ENCODE measurements at regions not wholly inside any gene's neighbourhood (a gene's known extent, or its start where the extent isn't known, plus 50 kb on each side); places are given as distances from the start of the nearest gene placed in this dataset.
"Not testable (repeated sequence)": the region's sequence is repeated elsewhere in the genome, so short reads cannot be mapped to it uniquely, and the experiment has no call there.

GRCh38 chr18:43751203-43751602 lies 473.9 kb upstream of the SYT4 start:
- no peak for FAIRE-seq

- FAIRE-seq, result no peak
Measured at GRCh38 chr18:43751835-43752234, 474.5 kb upstream of the SYT4 start.

- FAIRE-seq, result no peak
Measured at GRCh38 chr18:43757273-43757672, 480.0 kb upstream of the SYT4 start.

GRCh38 chr18:43758734-43759133 lies 481.4 kb upstream of the SYT4 start:
- FAIRE-seq, result no peak

GRCh38 chr18:43760010-43760409 lies 482.7 kb upstream of the SYT4 start:
- no peak for FAIRE-seq

GRCh38 chr18:43772907-43773306 lies 495.6 kb upstream of the SYT4 start:
- no peak for FAIRE-seq

- no peak for FAIRE-seq
Measured at GRCh38 chr18:43774497-43774896, 497.2 kb upstream of the SYT4 start.

GRCh38 chr18:43775591-43775990 lies 498.3 kb upstream of the SYT4 start:
- no peak for FAIRE-seq

GRCh38 chr18:43776997-43777396 lies 499.7 kb upstream of the SYT4 start:
- FAIRE-seq, result no peak

- no peak for FAIRE-seq
Measured at GRCh38 chr18:43777636-43778304, 500.5 kb upstream of the SYT4 start.

- no peak for FAIRE-seq
Measured at GRCh38 chr18:43780782-43781340, 503.6 kb upstream of the SYT4 start.

GRCh38 chr18:43785158-43785557 lies 507.9 kb upstream of the SYT4 start:
- no peak for FAIRE-seq

GRCh38 chr18:43786893-43787292 lies 509.6 kb upstream of the SYT4 start:
- FAIRE-seq, result no peak

GRCh38 chr18:43787721-43788120 lies 510.4 kb upstream of the SYT4 start:
- FAIRE-seq, result not testable (repeated sequence)

- FAIRE-seq, result no peak
Measured at GRCh38 chr18:43789234-43790000, 512.1 kb upstream of the SYT4 start.

- no peak for FAIRE-seq
Measured at GRCh38 chr18:43793910-43794309, 516.6 kb upstream of the SYT4 start.

- FAIRE-seq, result no peak
Measured at GRCh38 chr18:43794363-43794762, 517.1 kb upstream of the SYT4 start.

- FAIRE-seq, result no peak
Measured at GRCh38 chr18:43797347-43797746, 520.1 kb upstream of the SYT4 start.

- FAIRE-seq, result no peak
Measured at GRCh38 chr18:43800584-43800983, 523.3 kb upstream of the SYT4 start.

GRCh38 chr18:43805646-43806194 lies 528.4 kb upstream of the SYT4 start:
- no peak for FAIRE-seq

GRCh38 chr18:43812627-43813026 lies 535.3 kb upstream of the SYT4 start:
- FAIRE-seq, result no peak

- FAIRE-seq, result no peak
Measured at GRCh38 chr18:43819397-43819796, 542.1 kb upstream of the SYT4 start.

GRCh38 chr18:43819873-43820272 lies 542.6 kb upstream of the SYT4 start:
- no peak for FAIRE-seq

GRCh38 chr18:43825768-43826167 lies 548.5 kb upstream of the SYT4 start:
- no peak for FAIRE-seq

Data from colon (tissue), 2 donors.